Endothelial cell of umbilical vein (primary cell): ENCODE measurements at regions not wholly inside any gene's neighbourhood (a gene's known extent, or its start where the extent isn't known, plus 50 kb on each side); places are given as distances from the start of the nearest gene placed in this dataset.

Experiments
- BruUV-seq: library from RNA; stranded (reverse); fragments of 400-500 nt; replicated peaks from 2 replicates; lab custom pipeline; 2021; lab: Mats Ljungman, UMichigan
- CTCF ChIA-PET: fragments of 300-600, 350-600 bp; sonication (Branson Sonifier 250); formaldehyde crosslinking; loops from one replicate; lab custom pipeline; 2021; ENCODE audit warnings: antibody characterized with exemption, inconsistent platforms; lab: Charles Lee
- POLR2A ChIA-PET: fragments of 300-600, 350-600 bp; sonication (Branson Sonifier 250); formaldehyde crosslinking; loops from one replicate; lab custom pipeline; 2021; ENCODE audit warnings: antibody characterized with exemption, inconsistent platforms; lab: Charles Lee
- DNase-seq: peaks from one replicate; pipeline ENCODE4 v3.0.0-alpha.2; 2011; ENCODE audit warnings: low read depth, low spot score
- FAIRE-seq: peaks from 2 replicates; lab custom pipeline; 2011; peaks lifted over from hg19 to GRCh38; lab: Jason Lieb, UNC
- H2AFZ ChIP-seq: 2 replicates; pipeline ENCODE4 v1.6.0; 2012; ENCODE audit warnings: low read depth, low read length, control low read depth, inconsistent platforms
- H3K27ac ChIP-seq: 2 replicates; pipeline ENCODE4 v1.5.1; 2011; ENCODE audit warnings: low read depth, mild to moderate bottlenecking, control low read depth, low read length, moderate library complexity; ENCODE audit not compliant: insufficient read depth
- H3K27me3 ChIP-seq, 2 experiments: 2 replicates each; pipeline versions ENCODE4 v1.6.0 to v1.6.1; 2011; ENCODE audit warnings: low read length in 2 of 2, mixed read lengths in 1 of 2; ENCODE audit not compliant: control insufficient read depth in 2 of 2, insufficient read depth in 2 of 2
- H3K36me3 ChIP-seq, 2 experiments: 2 replicates in 1 of 2; 3 replicates in 1 of 2; pipeline ENCODE4 v1.5.1; 2011; ENCODE audit warnings: low read length in 2 of 2, mild to moderate bottlenecking in 1 of 2, moderate library complexity in 1 of 2; ENCODE audit not compliant: control insufficient read depth in 2 of 2, insufficient read depth in 2 of 2; ENCODE audit errors: extremely low read depth in 1 of 2
- H3K4me1 ChIP-seq: 3 replicates; pipeline ENCODE4 v1.5.1; 2011; ENCODE audit warnings: mild to moderate bottlenecking, low read length; ENCODE audit not compliant: control insufficient read depth, insufficient read depth; ENCODE audit errors: extremely low read depth
- H3K4me2 ChIP-seq: 2 replicates; pipeline ENCODE4 v1.6.1; 2011; ENCODE audit warnings: low read length, control low read depth, mixed read lengths; ENCODE audit not compliant: insufficient read depth
- H3K4me3 ChIP-seq, 3 experiments: fragments of 200-600 bp in 1 of 3; sonication (generic), shearing (Covaris generic) in 1 of 3; replicated peaks in 1 of 3; 2 replicates each; pipeline ENCODE4 v1.5.1; 2011 to 2016; ENCODE audit warnings: control low read depth in 3 of 3, low read length in 3 of 3, mild to moderate bottlenecking in 2 of 3, inconsistent platforms in 1 of 3, low read depth in 1 of 3, moderate library complexity in 1 of 3; ENCODE audit not compliant: insufficient read depth in 1 of 3
- H3K79me2 ChIP-seq: 2 replicates; pipeline ENCODE4 v1.6.0; 2012; ENCODE audit warnings: low read length, inconsistent platforms; ENCODE audit not compliant: control insufficient read depth, insufficient read depth
- H3K9ac ChIP-seq: replicated peaks from 2 replicates; pipeline ENCODE3; 2011; ENCODE audit warnings: low read length, control low read depth; ENCODE audit not compliant: insufficient read depth; ENCODE audit errors: extremely low read depth
- H3K9me1 ChIP-seq: replicated peaks from 3 replicates; pipeline ENCODE4 v1.6.0; 2011; ENCODE audit warnings: mild to moderate bottlenecking, low read length; ENCODE audit not compliant: control insufficient read depth, insufficient read depth; ENCODE audit errors: extremely low read depth
- H3K9me3 ChIP-seq: replicated peaks from 2 replicates; pipeline ENCODE4 v1.5.1; 2012; ENCODE audit warnings: low read length, inconsistent platforms; ENCODE audit not compliant: control insufficient read depth, insufficient read depth
- H4K20me1 ChIP-seq: replicated peaks from 2 replicates; pipeline ENCODE3; 2011; ENCODE audit warnings: mild to moderate bottlenecking, low read length; ENCODE audit not compliant: control insufficient read depth, insufficient read depth; ENCODE audit errors: extremely low read depth
- EZH2 ChIP-seq: IDR thresholded peaks from 2 replicates; pipeline ENCODE4 v1.6.1; 2012; ENCODE audit warnings: borderline replicate concordance, low read depth, mild to moderate bottlenecking, moderate library complexity, low read length, inconsistent platforms; ENCODE audit not compliant: severe bottlenecking
- GATA2 ChIP-seq: IDR thresholded peaks from 2 replicates; pipeline ENCODE4 v1.7.0; 2011; ENCODE audit warnings: low read depth, mild to moderate bottlenecking, moderate library complexity, mixed read lengths, low read length; ENCODE audit not compliant: insufficient read length, insufficient read depth
- POLR2A ChIP-seq: IDR thresholded peaks from 2 replicates; pipeline ENCODE4 v1.6.1; 2012; ENCODE audit warnings: low read depth, mild to moderate bottlenecking, control low read depth, low read length
- dilution Hi-C: fragments of 300-500 bp; cut with MboI; formaldehyde crosslinking; loops from one replicate; pipeline ENCODE4 v1.15.0; 2019; ENCODE audit warnings: low sequenced_read_pairs; ENCODE audit not compliant: extremely low pct_ligation_motif_present
- intact Hi-C: fragments of 100-400 bp; cut with micrococcal nuclease; formaldehyde crosslinking; loops from one replicate; pipeline ENCODE4 v1.10.0; 2022

DNA sequence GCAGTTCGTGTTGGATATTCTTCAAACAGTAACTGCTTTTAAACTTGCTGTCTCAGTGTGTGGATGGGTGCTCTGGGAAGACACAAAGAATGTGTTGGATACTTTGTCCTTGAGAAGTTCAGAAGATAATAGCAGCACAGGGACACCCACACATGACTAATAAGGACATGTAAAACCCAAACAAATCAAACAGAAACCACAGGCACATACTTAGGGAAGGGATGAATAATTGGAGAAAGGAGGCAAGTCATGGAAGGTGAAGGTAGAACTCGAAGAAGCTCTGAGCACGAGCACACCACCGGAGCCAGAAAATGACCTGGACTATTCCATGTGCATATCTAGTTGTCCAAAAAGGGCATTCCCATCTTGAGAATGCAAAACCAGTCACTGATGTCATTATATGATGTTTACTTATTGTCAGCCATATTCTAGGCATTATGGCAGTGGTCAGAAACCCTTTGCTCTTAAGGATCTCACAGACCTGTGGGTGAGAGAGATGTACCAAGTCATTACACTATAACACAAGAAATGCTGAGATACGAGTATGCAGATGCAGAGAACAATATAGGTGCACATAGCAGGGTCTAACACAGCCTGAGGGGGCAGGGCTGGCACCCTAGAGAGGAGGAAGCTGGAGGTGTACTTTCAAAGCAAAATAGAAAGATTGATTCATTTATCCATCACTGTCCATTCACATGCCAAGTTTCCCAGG lies 152.9 kb downstream of the PIK3R1 start:
- H3K9ac ChIP-seq, result no peak overlapping the region
- H3K36me3 ChIP-seq, result no peaks in the 10 kb centered on the region
- intact Hi-C loops, result no loop called here
- POLR2A ChIA-PET, result no interaction called here
- DNase-seq, result no peak
- no peaks in the 10 kb centered on the region for H3K79me2 ChIP-seq
- dilution Hi-C loops, result no loop called here
- BruUV-seq, result no TSS peak
- CTCF ChIA-PET, result no interaction called here
- H3K4me3 ChIP-seq, result no peak overlapping the region
- H2AFZ ChIP-seq, result no peak overlapping the region
- no peaks in the 10 kb centered on the region for H3K9me1 ChIP-seq
- peaks cover 0 to 2% of the 10 kb centered on the region in 2 experiments for H3K27me3 ChIP-seq
- TF ChIP-seq GATA2, result no peak
- TF ChIP-seq EZH2, result no peak
- TF ChIP-seq POLR2A, result no peak
- no peak overlapping the region for H3K27ac ChIP-seq
- no peaks in the 10 kb centered on the region for H3K9me3 ChIP-seq
- FAIRE-seq, result no peak
- H3K4me2 ChIP-seq, result no peak overlapping the region
- no peaks in the 10 kb centered on the region for H4K20me1 ChIP-seq
- no peaks in the 10 kb centered on the region for H3K4me1 ChIP-seq

DNA sequence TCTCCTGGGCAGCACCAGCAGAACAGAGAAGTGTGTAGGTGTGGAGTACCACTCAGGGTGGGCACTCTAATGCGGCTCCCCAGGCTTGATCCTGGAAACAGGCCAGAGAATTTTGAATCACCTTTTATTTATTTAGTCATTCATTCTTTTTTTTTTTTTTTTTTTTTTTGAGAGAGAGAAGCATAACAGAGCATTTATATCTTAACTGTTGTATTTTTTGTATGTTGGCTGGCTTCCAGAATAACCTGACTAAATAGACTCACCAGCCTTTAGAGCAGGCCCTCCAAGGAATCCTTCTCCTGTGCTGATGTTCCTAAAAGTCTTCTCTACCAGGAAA lies 153.4 kb downstream of the PIK3R1 start:
- no peak for FAIRE-seq
- no peaks in the 10 kb centered on the region for H3K9me1 ChIP-seq
- DNase-seq, result no peak

More for the DNA sequence above, 153.4 kb downstream of the PIK3R1 start:
- H3K9ac ChIP-seq, result no peak overlapping the region
- H3K4me2 ChIP-seq, result no peak overlapping the region
- peaks cover 0 to 2% of the 10 kb centered on the region in 2 experiments for H3K27me3 ChIP-seq
- H3K36me3 ChIP-seq, result no peaks in the 10 kb centered on the region
- H3K9me3 ChIP-seq, result no peaks in the 10 kb centered on the region
- no TSS peak for BruUV-seq
- POLR2A ChIA-PET, result no interaction called here
- H3K4me3 ChIP-seq, result no peak overlapping the region
- H3K4me1 ChIP-seq, result no peaks in the 10 kb centered on the region
- dilution Hi-C loops, result no loop called here
- intact Hi-C loops, result no loop called here
- H3K79me2 ChIP-seq, result no peaks in the 10 kb centered on the region
- no peak overlapping the region for H2AFZ ChIP-seq
- CTCF ChIA-PET, result interaction anchor here (1.2 kb wide), 1 partner anchor 9 kb away, joined by 3 read pairs; no protein-coding TSS in a partner anchor
- no peak overlapping the region for H3K27ac ChIP-seq
- TF ChIP-seq POLR2A, result no peak
- no peaks in the 10 kb centered on the region for H4K20me1 ChIP-seq
